Sigmoid colon (tissue), 4 donors: ENCODE measurements at regions not wholly inside any gene's neighbourhood (a gene's known extent, or its start where the extent isn't known, plus 50 kb on each side); places are given as distances from the start of the nearest gene placed in this dataset.
"Not testable (repeated sequence)": the region's sequence is repeated elsewhere in the genome, so short reads cannot be mapped to it uniquely, and the experiment has no call there.

ENCODE experiments used
- CTCF ChIP-seq, 4 experiments: fragments of 450-650 bp in 3 of 4; fragments of 200-600 bp in 1 of 4; IDR thresholded peaks; one replicate each; pipeline ENCODE4 v1.5.1; 2016 to 2019; ENCODE audit warnings: antibody characterized with exemption in 4 of 4, mild to moderate bottlenecking in 3 of 4, moderate library complexity in 2 of 4
- EP300 ChIP-seq, 4 donors: sonication (generic); formaldehyde crosslinking; IDR thresholded peaks; one replicate each; pipeline ENCODE4 v1.6.1; 2017; ENCODE audit warnings: antibody characterized with exemption in 4 of 4
- POLR2A ChIP-seq, 2 donors: fragments of 450-650 bp; IDR thresholded peaks; one replicate each; pipeline ENCODE4 v1.6.1; 2016; ENCODE audit warnings: antibody characterized with exemption in 2 of 2, mild to moderate bottlenecking in 2 of 2, moderate library complexity in 2 of 2
- POLR2AphosphoS5 ChIP-seq, 4 donors: sonication (generic); formaldehyde crosslinking; IDR thresholded peaks; one replicate each; pipeline ENCODE4 v1.6.1; 2017; ENCODE audit warnings: antibody characterized with exemption in 4 of 4

GRCh38 chr16:21366998-21367397 is 88.9 kb upstream of the CRYM start:
- not testable (repeated sequence) for TF ChIP-seq CTCF, POLR2AphosphoS5, POLR2A, EP300 (IDR thresholded peaks at IDR 0.05)
